ENCODE measurements at regions not wholly inside any gene's neighbourhood (a gene's known extent, or its start where the extent isn't known, plus 50 kb on each side); places are given as distances from the start of the nearest gene placed in this dataset.

GRCh38 chr10:125562737-125563136 is 120.2 kb downstream of the TEX36 start:
- H3K4me3 ChIP-seq (ENCODE audit: low read depth, low read length) = no peak overlapping the region
- DNase-seq (ENCODE audit: low read depth) = no peak
- TF ChIP-seq CTCF (IDR thresholded peaks at IDR 0.05; ENCODE audit: insufficient read depth, low read depth, low read length) = no peak

- no peak overlapping the region for H3K4me3 ChIP-seq (ENCODE audit: low read depth, low read length)
- TF ChIP-seq CTCF (IDR thresholded peaks at IDR 0.05; ENCODE audit: insufficient read depth, low read depth, low read length) = no peak
- DNase-seq (ENCODE audit: low read depth) = no peak
These were observed 122.0 kb downstream of the TEX36 start for GRCh38 chr10:125560947-125561346.

GRCh38 chr10:125559210-125559609 is 123.8 kb downstream of the TEX36 start:
- TF ChIP-seq CTCF (IDR thresholded peaks at IDR 0.05; ENCODE audit: insufficient read depth, low read depth, low read length) = no peak
- no peak for DNase-seq (ENCODE audit: low read depth)
- no peak overlapping the region for H3K4me3 ChIP-seq (ENCODE audit: low read depth, low read length)

GRCh38 chr10:125557801-125558505 is 125.0 kb downstream of the TEX36 start:
- no peak overlapping the region for H3K4me3 ChIP-seq (ENCODE audit: low read depth, low read length)
- DNase-seq (ENCODE audit: low read depth) = no peak
- TF ChIP-seq CTCF (IDR thresholded peaks at IDR 0.05; ENCODE audit: insufficient read depth, low read depth, low read length) = no peak

GRCh38 chr10:125557311-125557710 is 125.7 kb downstream of the TEX36 start:
- TF ChIP-seq CTCF (IDR thresholded peaks at IDR 0.05; ENCODE audit: insufficient read depth, low read depth, low read length) = no peak
- H3K4me3 ChIP-seq (ENCODE audit: low read depth, low read length) = no peak overlapping the region
- no peak for DNase-seq (ENCODE audit: low read depth)

GRCh38 chr10:125556882-125557281 is 126.1 kb downstream of the TEX36 start:
- H3K4me3 ChIP-seq (ENCODE audit: low read depth, low read length) = no peak overlapping the region
- TF ChIP-seq CTCF (IDR thresholded peaks at IDR 0.05; ENCODE audit: insufficient read depth, low read depth, low read length) = no peak
- no peak for DNase-seq (ENCODE audit: low read depth)

- no peak for TF ChIP-seq CTCF (IDR thresholded peaks at IDR 0.05; ENCODE audit: insufficient read depth, low read depth, low read length)
- no peak overlapping the region for H3K4me3 ChIP-seq (ENCODE audit: low read depth, low read length)
- DNase-seq (ENCODE audit: low read depth) = no peak
These were observed 127.2 kb downstream of the TEX36 start for GRCh38 chr10:125555743-125556142.
